Gastrocnemius medialis (tissue), 4 donors: ENCODE measurements at regions not wholly inside any gene's neighbourhood (a gene's known extent, or its start where the extent isn't known, plus 50 kb on each side); places are given as distances from the start of the nearest gene placed in this dataset.

Source experiments
- CTCF ChIP-seq, 5 experiments: fragments of 450-650 bp in 3 of 5; fragments of 200-600 bp in 2 of 5; sonication (generic) in 2 of 5; IDR thresholded peaks in 4 of 5; conservative IDR thresholded peaks in 1 of 5; 1 replicate in 4 of 5; 2 replicates in 1 of 5; pipeline ENCODE4 v1.5.1; 2016 to 2019; ENCODE audit warnings: antibody characterized with exemption in 5 of 5, mild to moderate bottlenecking in 3 of 5, moderate library complexity in 3 of 5
- POLR2A ChIP-seq, 2 donors: fragments of 450-650 bp; IDR thresholded peaks; one replicate each; pipeline ENCODE4 v1.6.1; 2017; ENCODE audit warnings: antibody characterized with exemption in 2 of 2, mild to moderate bottlenecking in 2 of 2, moderate library complexity in 2 of 2

GRCh38 chr3:30469133-30469532 is 137.3 kb upstream of the TGFBR2 start:
- TF ChIP-seq CTCF (IDR thresholded peaks at IDR 0.05 in 4 of 5, conservative IDR thresholded peaks at IDR 0.05 in 1 of 5) (no peak), POLR2A (IDR thresholded peaks at IDR 0.05) (no peak)
